IMR-90 (cell line): ENCODE measurements at regions not wholly inside any gene's neighbourhood (a gene's known extent, or its start where the extent isn't known, plus 50 kb on each side); places are given as distances from the start of the nearest gene placed in this dataset.

Experiments used
- BHLHE40 ChIP-seq: fragments of 150-350 bp; IDR thresholded peaks from 2 replicates; pipeline ENCODE4 v1.6.1; 2016; ENCODE audit warnings: mild to moderate bottlenecking, low read depth, low read length
- CEBPB ChIP-seq: IDR thresholded peaks from 2 replicates; pipeline ENCODE4 v1.6.1; 2012; ENCODE audit warnings: low read depth, low read length, improper control_type of control experiment
- CHD1 ChIP-seq: IDR thresholded peaks from 2 replicates; pipeline ENCODE4 v1.6.1; 2012; ENCODE audit warnings: low read depth, low read length, improper control_type of control experiment
- ELK1 ChIP-seq: fragments of 150-350 bp; IDR thresholded peaks from 2 replicates; pipeline ENCODE4 v1.6.1; 2016; ENCODE audit warnings: low read depth, mild to moderate bottlenecking, low read length, moderate library complexity, borderline replicate concordance
- FOS ChIP-seq: fragments of 150-350 bp; IDR thresholded peaks from 2 replicates; pipeline ENCODE4 v1.6.1; 2016; ENCODE audit warnings: low read depth, low read length
- MAFK ChIP-seq: IDR thresholded peaks from 2 replicates; pipeline ENCODE4 v1.6.1; 2012; ENCODE audit warnings: low read depth, low read length, improper control_type of control experiment
- MAZ ChIP-seq: IDR thresholded peaks from 2 replicates; pipeline ENCODE4 v1.6.1; 2012; ENCODE audit warnings: low read depth, mild to moderate bottlenecking, low read length, improper control_type of control experiment, moderate library complexity, borderline replicate concordance
- MXI1 ChIP-seq: IDR thresholded peaks from 2 replicates; pipeline ENCODE4 v1.6.1; 2012; ENCODE audit warnings: low read depth, mild to moderate bottlenecking, low read length, moderate library complexity, borderline replicate concordance
- NFE2L2 ChIP-seq: fragments of 150-350 bp; IDR thresholded peaks from 2 replicates; pipeline ENCODE4 v1.6.1; 2016; ENCODE audit warnings: low read depth, mild to moderate bottlenecking, low read length
- POLR2A ChIP-seq: IDR thresholded peaks from 2 replicates; pipeline ENCODE4 v1.6.1; 2012; ENCODE audit warnings: mild to moderate bottlenecking, low read depth, low read length
- RAD21 ChIP-seq: IDR thresholded peaks from 2 replicates; pipeline ENCODE4 v1.6.1; 2012; ENCODE audit warnings: low read length, improper control_type of control experiment
- RCOR1 ChIP-seq: IDR thresholded peaks from 2 replicates; pipeline ENCODE4 v1.6.1; 2012; ENCODE audit warnings: mild to moderate bottlenecking, low read length, improper control_type of control experiment; ENCODE audit not compliant: insufficient replicate concordance
- TF ChIP-seq, protein P1 (sequence below): conservative IDR thresholded peaks from 2 replicates; pipeline ENCODE4 v1.5.1; 2012; ENCODE audit warnings: mild to moderate bottlenecking, low read depth, low read length, improper control_type of control experiment
- TF ChIP-seq, protein P2 (sequence below): fragments of 150-350 bp; IDR thresholded peaks from 2 replicates; pipeline ENCODE4 v1.6.1; 2017; ENCODE audit warnings: mild to moderate bottlenecking, antibody characterized with exemption, low read length, low read depth

DNA sequence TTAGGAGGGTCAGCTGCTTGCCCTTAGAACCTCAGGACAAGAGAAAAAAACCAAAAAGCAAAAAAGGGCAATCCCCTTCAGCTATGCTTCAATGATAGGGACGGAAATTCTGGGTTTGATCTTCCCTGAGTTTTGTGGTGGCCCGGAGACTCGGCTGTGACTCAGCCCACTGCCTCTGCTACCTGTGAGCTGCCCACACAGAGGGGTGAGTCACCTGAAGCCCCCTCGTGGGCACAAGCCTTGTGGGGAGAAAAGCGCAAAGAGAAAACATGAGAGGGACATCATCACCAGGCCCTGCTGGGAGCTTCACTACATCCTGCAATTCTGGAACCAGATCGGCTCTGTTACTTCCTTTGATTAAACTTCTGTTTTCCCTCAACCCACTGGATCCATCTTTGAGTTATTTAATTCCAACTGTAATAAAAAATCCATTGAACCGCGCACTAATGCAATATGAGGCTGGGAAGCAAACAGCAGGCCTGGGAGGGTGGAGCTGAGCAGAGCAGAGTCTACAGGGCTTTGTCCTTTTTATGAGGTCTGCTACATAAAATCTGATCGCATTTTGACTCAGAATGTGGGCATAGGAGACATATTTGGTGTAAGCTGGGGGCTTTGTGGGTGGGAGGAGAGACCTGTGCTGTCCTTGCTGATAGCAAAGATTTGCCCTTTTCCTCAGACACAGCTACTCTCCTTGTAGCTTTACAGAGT lies 58.7 kb upstream of the STUM start:
- TF ChIP-seq BHLHE40: no peak
- TF ChIP-seq, protein P1, sequence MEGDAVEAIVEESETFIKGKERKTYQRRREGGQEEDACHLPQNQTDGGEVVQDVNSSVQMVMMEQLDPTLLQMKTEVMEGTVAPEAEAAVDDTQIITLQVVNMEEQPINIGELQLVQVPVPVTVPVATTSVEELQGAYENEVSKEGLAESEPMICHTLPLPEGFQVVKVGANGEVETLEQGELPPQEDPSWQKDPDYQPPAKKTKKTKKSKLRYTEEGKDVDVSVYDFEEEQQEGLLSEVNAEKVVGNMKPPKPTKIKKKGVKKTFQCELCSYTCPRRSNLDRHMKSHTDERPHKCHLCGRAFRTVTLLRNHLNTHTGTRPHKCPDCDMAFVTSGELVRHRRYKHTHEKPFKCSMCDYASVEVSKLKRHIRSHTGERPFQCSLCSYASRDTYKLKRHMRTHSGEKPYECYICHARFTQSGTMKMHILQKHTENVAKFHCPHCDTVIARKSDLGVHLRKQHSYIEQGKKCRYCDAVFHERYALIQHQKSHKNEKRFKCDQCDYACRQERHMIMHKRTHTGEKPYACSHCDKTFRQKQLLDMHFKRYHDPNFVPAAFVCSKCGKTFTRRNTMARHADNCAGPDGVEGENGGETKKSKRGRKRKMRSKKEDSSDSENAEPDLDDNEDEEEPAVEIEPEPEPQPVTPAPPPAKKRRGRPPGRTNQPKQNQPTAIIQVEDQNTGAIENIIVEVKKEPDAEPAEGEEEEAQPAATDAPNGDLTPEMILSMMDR: no peak
- no peak for TF ChIP-seq POLR2A
- TF ChIP-seq MAFK: no peak
- TF ChIP-seq, protein P2, sequence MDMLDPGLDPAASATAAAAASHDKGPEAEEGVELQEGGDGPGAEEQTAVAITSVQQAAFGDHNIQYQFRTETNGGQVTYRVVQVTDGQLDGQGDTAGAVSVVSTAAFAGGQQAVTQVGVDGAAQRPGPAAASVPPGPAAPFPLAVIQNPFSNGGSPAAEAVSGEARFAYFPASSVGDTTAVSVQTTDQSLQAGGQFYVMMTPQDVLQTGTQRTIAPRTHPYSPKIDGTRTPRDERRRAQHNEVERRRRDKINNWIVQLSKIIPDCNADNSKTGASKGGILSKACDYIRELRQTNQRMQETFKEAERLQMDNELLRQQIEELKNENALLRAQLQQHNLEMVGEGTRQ: no peak
- no peak for TF ChIP-seq RAD21
- no peak for TF ChIP-seq CEBPB
- TF ChIP-seq MAZ: no peak
- no peak for TF ChIP-seq RCOR1
- no peak for TF ChIP-seq NFE2L2
- TF ChIP-seq FOS: no peak
- TF ChIP-seq ELK1: no peak
- TF ChIP-seq MXI1: no peak
- no peak for TF ChIP-seq CHD1
